GM23338 (cell line): ENCODE measurements at regions not wholly inside any gene's neighbourhood (a gene's known extent, or its start where the extent isn't known, plus 50 kb on each side); places are given as distances from the start of the nearest gene placed in this dataset.

ENCODE experiments used
- ATAC-seq: fragments of 200-7000 bp; cut with Tn5 transposase; 3 replicates; pipeline ENCODE4 v1.9.1; 2020
- DNase-seq: peaks from one replicate; pipeline ENCODE4 v3.0.0-alpha.2; 2015; ENCODE audit warnings: low spot score
- H2AFZ ChIP-seq: fragments of 200-600 bp; sonication (generic); 2 replicates; pipeline ENCODE4 v1.8.0; 2016; ENCODE audit warnings: antibody characterized with exemption, mild to moderate bottlenecking, moderate library complexity
- H3F3A ChIP-seq: fragments of 200-600 bp; sonication (generic); replicated peaks from 2 replicates; pipeline ENCODE4 v1.8.0; 2017; ENCODE audit warnings: antibody characterized with exemption, mixed run types, low read depth
- H3K27ac ChIP-seq: fragments of 200-600 bp; sonication (generic); 2 replicates; pipeline ENCODE4 v1.6.1; 2016; ENCODE audit warnings: low read depth
- H3K27me3 ChIP-seq: fragments of 200-600 bp; sonication (generic); 2 replicates; pipeline ENCODE4 v1.8.0; 2016; ENCODE audit warnings: mild to moderate bottlenecking, mixed run types, moderate library complexity; ENCODE audit not compliant: insufficient read depth
- H3K36me3 ChIP-seq: fragments of 200-600 bp; sonication (generic); 2 replicates; pipeline ENCODE4 v1.8.0; 2016; ENCODE audit warnings: mild to moderate bottlenecking; ENCODE audit not compliant: insufficient read depth
- H3K4me1 ChIP-seq: fragments of 200-600 bp; sonication (generic); 2 replicates; pipeline ENCODE4 v1.8.0; 2016; ENCODE audit warnings: mild to moderate bottlenecking, moderate library complexity; ENCODE audit not compliant: insufficient read depth
- H3K4me2 ChIP-seq: fragments of 200-600 bp; sonication (generic); 2 replicates; pipeline ENCODE4 v1.7.1; 2017; ENCODE audit warnings: mixed run types
- H3K4me3 ChIP-seq: fragments of 200-600 bp; sonication (generic); 2 replicates; pipeline ENCODE4 v1.6.1; 2016; ENCODE audit warnings: mixed run types
- H3K79me2 ChIP-seq: fragments of 200-600 bp; sonication (generic); replicated peaks from 2 replicates; pipeline ENCODE4 v1.8.0; 2017; ENCODE audit warnings: mild to moderate bottlenecking; ENCODE audit not compliant: insufficient read depth
- H3K9me2 ChIP-seq: fragments of 200-600 bp; sonication (generic); 2 replicates; pipeline ENCODE4 v1.8.0; 2017; ENCODE audit not compliant: insufficient read depth
- H4K20me1 ChIP-seq: fragments of 200-600 bp; sonication (generic); replicated peaks from 2 replicates; pipeline ENCODE4 v1.8.0; 2017; ENCODE audit warnings: mild to moderate bottlenecking; ENCODE audit not compliant: insufficient read depth
- H3K27ac Mint-ChIP-seq: 2 replicates; pipeline ENCODE4 v1.8.0; 2020; ENCODE audit warnings: inconsistent platforms, mild to moderate bottlenecking, moderate library complexity, mixed read lengths
- H3K27me3 Mint-ChIP-seq: 3 replicates; pipeline ENCODE4 v1.8.0; 2022; ENCODE audit warnings: low read depth, mild to moderate bottlenecking, moderate library complexity, mixed read lengths, inconsistent platforms; ENCODE audit not compliant: insufficient read depth, poor library complexity
- H3K36me3 Mint-ChIP-seq: 3 replicates; pipeline ENCODE4 v1.8.0; 2021; ENCODE audit warnings: low read depth, mild to moderate bottlenecking, inconsistent platforms, moderate library complexity, mixed read lengths
- H3K4me1 Mint-ChIP-seq: 3 replicates; pipeline ENCODE4 v1.8.0; 2020; ENCODE audit warnings: mild to moderate bottlenecking, inconsistent platforms, mixed read lengths
- H3K4me3 Mint-ChIP-seq: 3 replicates; pipeline ENCODE4 v1.8.0; 2021; ENCODE audit warnings: moderate library complexity, mild to moderate bottlenecking, inconsistent platforms, mixed read lengths
- H3K9me3 Mint-ChIP-seq: 3 replicates; pipeline ENCODE4 v1.8.0; 2020; ENCODE audit warnings: moderate library complexity, mild to moderate bottlenecking, inconsistent platforms, mixed read lengths
- EZH2 ChIP-seq: fragments of 200-600 bp; sonication (generic); IDR thresholded peaks from one replicate; pipeline ENCODE4 v1.8.0; 2017; ENCODE audit warnings: antibody characterized with exemption, mild to moderate bottlenecking, low read depth; ENCODE audit not compliant: unreplicated experiment
- EZH2phosphoT487 ChIP-seq: fragments of 200-600 bp; sonication (generic); IDR thresholded peaks from one replicate; pipeline ENCODE4 v1.8.1; 2018; ENCODE audit warnings: antibody characterized with exemption; ENCODE audit not compliant: unreplicated experiment
- NANOG ChIP-seq: IDR thresholded peaks from 2 replicates; pipeline ENCODE4 v1.6.1; 2016; ENCODE audit warnings: antibody characterized with exemption, borderline replicate concordance
- REST ChIP-seq: IDR thresholded peaks from one replicate; pipeline ENCODE4 v1.6.1; 2018; ENCODE audit warnings: antibody characterized with exemption; ENCODE audit not compliant: unreplicated experiment
- ZNF114 ChIP-seq: fragments of 250-450 bp; sonication (Bioruptor Pico); IDR thresholded peaks from 2 replicates; pipeline ENCODE4 v1.5.0; 2020; ENCODE audit warnings: mild to moderate bottlenecking, moderate library complexity
- ZNF462 ChIP-seq: fragments of 250-450 bp; sonication (Bioruptor Pico); IDR thresholded peaks from 2 replicates; pipeline ENCODE4 v1.5.0; 2020; ENCODE audit warnings: mild to moderate bottlenecking, moderate library complexity

- H3K27ac ChIP-seq = no peak overlapping the region
- H4K20me1 ChIP-seq = no peaks in the 10 kb centered on the region
- 0 out of 2 replicates have a peak, but pooled peaks cover 13% of the 10 kb centered on the region for H3K9me2 ChIP-seq
- no peak for TF ChIP-seq REST
- no peak for TF ChIP-seq ZNF114 (CRISPR knock-in tag)
- no peak for TF ChIP-seq ZNF462
- no peak for TF ChIP-seq EZH2phosphoT487
- TF ChIP-seq EZH2 = no peak
- TF ChIP-seq NANOG = no peak
- H3K4me2 ChIP-seq = no peak overlapping the region
- H3K27me3 ChIP-seq = no peaks in the 10 kb centered on the region
- no peaks in the 10 kb centered on the region for H3K4me1 ChIP-seq
- H3K36me3 Mint-ChIP-seq = peaks cover 8% of the 10 kb centered on the region; the same call in 2 of the 3 replicates
- peaks cover 2% of the 10 kb centered on the region for H3K27me3 Mint-ChIP-seq
- DNase-seq = no peak
- H3K4me3 Mint-ChIP-seq = no peak overlapping the region
- no peaks in the 10 kb centered on the region; the same call in 1 of the 2 replicates for H3K36me3 ChIP-seq
- ATAC-seq = no peak
- peaks cover 10% of the 10 kb centered on the region for H3K9me3 Mint-ChIP-seq
- H3K27ac Mint-ChIP-seq = no peak overlapping the region
- H3F3A ChIP-seq = no peaks in the 10 kb centered on the region
- H3K79me2 ChIP-seq = no peaks in the 10 kb centered on the region
- H3K4me3 ChIP-seq = no peak overlapping the region
- no peaks in the 10 kb centered on the region for H3K4me1 Mint-ChIP-seq
- no peak overlapping the region for H2AFZ ChIP-seq
Observed at GRCh38 chr3:23659274-23659673, 146.5 kb upstream of the UBE2E1 start.
